ENCODE measurements at regions not wholly inside any gene's neighbourhood (a gene's known extent, or its start where the extent isn't known, plus 50 kb on each side); places are given as distances from the start of the nearest gene placed in this dataset.

- DNase-seq (ENCODE audit: extremely low spot score, unreplicated experiment): no peak
- Mint-ChIP-seq H3K4me1 (ENCODE audit: unreplicated experiment) (no peaks in the 10 kb centered on the region), H3K4me3 (ENCODE audit: unreplicated experiment) (no peak overlapping the region), H3K27ac (ENCODE audit: unreplicated experiment) (no peak overlapping the region), H3K9me3 (ENCODE audit: unreplicated experiment) (no peaks in the 10 kb centered on the region), H3K27me3 (ENCODE audit: unreplicated experiment) (peaks cover 13% of the 10 kb centered on the region), H3K36me3 (ENCODE audit: unreplicated experiment) (no peaks in the 10 kb centered on the region)
- TF ChIP-seq, protein P1, sequence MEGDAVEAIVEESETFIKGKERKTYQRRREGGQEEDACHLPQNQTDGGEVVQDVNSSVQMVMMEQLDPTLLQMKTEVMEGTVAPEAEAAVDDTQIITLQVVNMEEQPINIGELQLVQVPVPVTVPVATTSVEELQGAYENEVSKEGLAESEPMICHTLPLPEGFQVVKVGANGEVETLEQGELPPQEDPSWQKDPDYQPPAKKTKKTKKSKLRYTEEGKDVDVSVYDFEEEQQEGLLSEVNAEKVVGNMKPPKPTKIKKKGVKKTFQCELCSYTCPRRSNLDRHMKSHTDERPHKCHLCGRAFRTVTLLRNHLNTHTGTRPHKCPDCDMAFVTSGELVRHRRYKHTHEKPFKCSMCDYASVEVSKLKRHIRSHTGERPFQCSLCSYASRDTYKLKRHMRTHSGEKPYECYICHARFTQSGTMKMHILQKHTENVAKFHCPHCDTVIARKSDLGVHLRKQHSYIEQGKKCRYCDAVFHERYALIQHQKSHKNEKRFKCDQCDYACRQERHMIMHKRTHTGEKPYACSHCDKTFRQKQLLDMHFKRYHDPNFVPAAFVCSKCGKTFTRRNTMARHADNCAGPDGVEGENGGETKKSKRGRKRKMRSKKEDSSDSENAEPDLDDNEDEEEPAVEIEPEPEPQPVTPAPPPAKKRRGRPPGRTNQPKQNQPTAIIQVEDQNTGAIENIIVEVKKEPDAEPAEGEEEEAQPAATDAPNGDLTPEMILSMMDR (IDR thresholded peaks at IDR 0.05): no peak
Measured at GRCh38 chr5:66255714-66256113, 111.6 kb downstream of the SREK1 start.

DNA sequence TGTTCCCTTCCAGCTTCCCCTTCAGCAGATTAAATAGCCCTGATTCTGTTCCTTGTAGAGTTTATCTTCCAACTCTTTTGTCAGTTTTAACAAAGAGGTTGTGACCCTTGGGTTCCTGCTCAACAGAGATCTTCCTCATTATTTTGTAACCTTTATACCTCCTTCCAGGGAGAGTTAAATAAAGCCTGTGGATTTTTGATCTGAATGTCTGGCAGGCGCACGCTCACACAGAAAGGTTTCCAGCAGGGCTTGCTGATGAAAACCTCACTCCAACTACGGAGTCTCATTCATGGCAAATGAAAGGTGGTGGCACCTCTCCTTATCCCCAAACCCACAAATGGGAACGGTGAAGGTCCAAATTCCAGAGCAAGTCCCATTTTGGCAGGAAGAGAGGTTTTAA, 129.0 kb downstream of the SREK1 start:
- no peak overlapping the region for H3K27ac Mint-ChIP-seq (ENCODE audit: unreplicated experiment)
- H3K27me3 Mint-ChIP-seq (ENCODE audit: unreplicated experiment): peaks cover 59% of the 10 kb centered on the region
- TF ChIP-seq, protein P1 (IDR thresholded peaks at IDR 0.05): no peak
- no peaks in the 10 kb centered on the region for H3K9me3 Mint-ChIP-seq (ENCODE audit: unreplicated experiment)
- H3K36me3 Mint-ChIP-seq (ENCODE audit: unreplicated experiment): no peaks in the 10 kb centered on the region
- H3K4me1 Mint-ChIP-seq (ENCODE audit: unreplicated experiment): no peaks in the 10 kb centered on the region
- H3K4me3 Mint-ChIP-seq (ENCODE audit: unreplicated experiment): no peak overlapping the region
- no peak for DNase-seq (ENCODE audit: extremely low spot score, unreplicated experiment)

DNA sequence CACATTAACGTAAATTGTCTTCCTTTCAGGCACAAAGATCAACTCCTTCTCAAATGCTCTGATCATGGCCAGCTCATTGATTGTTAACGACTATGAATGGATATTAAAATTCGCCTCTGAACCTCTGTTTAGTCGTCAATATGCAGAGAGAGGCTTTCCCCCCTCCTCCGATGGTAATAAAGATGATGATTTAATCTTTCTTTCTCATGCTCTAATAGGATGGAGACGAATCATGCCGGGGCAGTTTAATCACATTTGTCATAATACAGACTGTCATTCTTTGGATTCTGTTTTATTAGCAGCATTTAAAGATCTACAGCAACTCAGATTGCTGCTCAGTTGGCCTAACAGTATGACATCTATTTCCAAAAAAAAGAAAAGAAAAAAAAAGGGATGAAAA, 132.9 kb downstream of the SREK1 start:
- Mint-ChIP-seq H3K27me3 (ENCODE audit: unreplicated experiment) (peaks cover 49% of the 10 kb centered on the region), H3K4me1 (ENCODE audit: unreplicated experiment) (no peaks in the 10 kb centered on the region), H3K9me3 (ENCODE audit: unreplicated experiment) (no peaks in the 10 kb centered on the region), H3K36me3 (ENCODE audit: unreplicated experiment) (no peaks in the 10 kb centered on the region), H3K4me3 (ENCODE audit: unreplicated experiment) (no peak overlapping the region), H3K27ac (ENCODE audit: unreplicated experiment) (no peak overlapping the region)
- no peak for DNase-seq (ENCODE audit: extremely low spot score, unreplicated experiment)
- TF ChIP-seq, protein P1 (IDR thresholded peaks at IDR 0.05): no peak

DNA sequence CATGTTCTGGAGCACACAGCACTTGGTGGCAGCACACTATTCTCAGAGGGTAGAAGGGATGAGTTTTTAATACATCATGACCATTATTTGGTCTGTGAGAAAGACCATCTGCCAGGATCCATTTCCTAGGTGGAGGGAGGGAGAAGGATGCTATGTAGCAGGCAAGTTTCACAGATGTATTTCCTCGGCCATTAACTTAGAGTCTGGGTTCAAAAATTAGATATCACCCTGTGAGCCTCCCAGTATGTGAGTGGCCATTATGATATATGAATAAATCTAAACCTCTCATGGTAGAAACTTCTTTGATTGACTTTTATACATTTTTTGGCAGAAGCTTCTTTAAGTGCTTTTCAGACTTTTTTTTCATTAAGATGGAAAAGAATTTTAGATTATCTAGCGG, 133.9 kb downstream of the SREK1 start:
- Mint-ChIP-seq H3K4me3 (ENCODE audit: unreplicated experiment) (no peak overlapping the region), H3K36me3 (ENCODE audit: unreplicated experiment) (no peaks in the 10 kb centered on the region), H3K4me1 (ENCODE audit: unreplicated experiment) (no peaks in the 10 kb centered on the region), H3K9me3 (ENCODE audit: unreplicated experiment) (no peaks in the 10 kb centered on the region), H3K27me3 (ENCODE audit: unreplicated experiment) (peaks cover 48% of the 10 kb centered on the region), H3K27ac (ENCODE audit: unreplicated experiment) (no peak overlapping the region)
- no peak for DNase-seq (ENCODE audit: extremely low spot score, unreplicated experiment)
- TF ChIP-seq, protein P1 (IDR thresholded peaks at IDR 0.05): no peak

GRCh38 chr5:66281294-66281693, 137.2 kb downstream of the SREK1 start:
- TF ChIP-seq, protein P1 (IDR thresholded peaks at IDR 0.05): no peak
- no peak for DNase-seq (ENCODE audit: extremely low spot score, unreplicated experiment)
- Mint-ChIP-seq H3K9me3 (ENCODE audit: unreplicated experiment) (no peaks in the 10 kb centered on the region), H3K27me3 (ENCODE audit: unreplicated experiment) (peaks cover 50% of the 10 kb centered on the region), H3K27ac (ENCODE audit: unreplicated experiment) (no peak overlapping the region), H3K4me3 (ENCODE audit: unreplicated experiment) (no peak overlapping the region), H3K36me3 (ENCODE audit: unreplicated experiment) (no peaks in the 10 kb centered on the region), H3K4me1 (ENCODE audit: unreplicated experiment) (no peaks in the 10 kb centered on the region)
